ENCODE measurements at regions not wholly inside any gene's neighbourhood (a gene's known extent, or its start where the extent isn't known, plus 50 kb on each side); places are given as distances from the start of the nearest gene placed in this dataset.
"Not testable (repeated sequence)": the region's sequence is repeated elsewhere in the genome, so short reads cannot be mapped to it uniquely, and the experiment has no call there.

- DNase-seq (ENCODE audit: low read depth in 4 of 4, low spot score in 3 of 4): no peak
Measured at GRCh38 chr12:104906695-104907094, 51.4 kb downstream of the SLC41A2 start.

DNA sequence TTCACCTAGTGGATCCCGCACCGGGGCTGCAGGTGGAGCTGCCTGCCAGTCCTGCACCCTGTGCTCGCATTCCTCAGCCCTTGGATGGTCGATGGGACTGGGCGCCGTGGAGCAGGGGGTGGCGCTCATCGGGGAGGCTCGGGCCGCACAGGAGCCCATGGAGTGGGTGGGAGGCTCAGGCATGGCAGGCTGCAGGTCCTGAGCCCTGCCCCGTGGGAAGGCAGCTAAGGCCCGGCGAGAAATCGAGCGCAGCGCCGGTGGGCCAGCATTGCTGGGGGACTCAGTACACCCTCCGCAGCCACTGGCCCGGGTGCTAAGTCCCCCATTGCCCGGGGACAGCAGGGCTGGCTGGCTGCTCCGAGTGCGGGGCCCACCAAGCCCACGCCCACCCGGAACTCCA, 52.6 kb downstream of the SLC41A2 start:
- not testable (repeated sequence) for DNase-seq (ENCODE audit: low read depth in 4 of 4, low spot score in 3 of 4)

DNA sequence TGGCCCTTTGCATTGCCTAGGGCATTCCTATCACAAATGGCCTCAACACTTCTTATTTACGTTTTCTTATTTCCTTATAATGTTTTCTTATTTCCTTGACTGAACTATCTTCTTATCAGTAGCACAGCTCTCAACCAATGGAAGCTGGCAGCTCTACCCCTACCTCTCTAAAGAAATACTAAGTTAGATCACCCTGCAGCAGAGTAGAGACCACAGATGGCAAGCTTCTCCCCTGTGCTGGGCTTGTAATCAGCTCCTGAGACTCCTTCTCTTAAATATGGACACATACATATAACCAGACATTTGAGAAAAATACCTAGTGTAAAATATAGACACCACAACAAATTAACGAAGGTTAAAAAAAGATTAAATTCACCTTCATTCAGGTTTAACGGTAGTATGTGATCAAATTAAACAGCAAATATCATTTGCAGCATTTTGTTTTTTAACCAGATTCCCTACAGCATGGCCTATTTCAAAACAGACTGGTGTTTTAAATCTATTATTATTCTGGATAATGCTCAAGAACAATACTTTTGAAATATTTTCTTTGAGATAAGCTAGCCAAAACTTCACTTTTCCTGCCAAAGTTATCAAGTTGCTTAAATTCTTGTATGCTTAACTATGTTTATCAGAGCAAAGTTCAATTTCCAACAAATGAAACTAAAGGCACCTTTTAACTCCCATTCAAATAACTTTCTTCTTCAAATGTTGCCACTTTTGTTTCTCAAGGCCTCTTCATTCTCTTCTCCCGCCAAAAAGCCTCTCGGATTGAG, 54.3 kb downstream of the SLC41A2 start:
- DNase-seq (ENCODE audit: low read depth in 4 of 4, low spot score in 3 of 4): no peak

- DNase-seq (ENCODE audit: low read depth in 4 of 4, low spot score in 3 of 4): no peak
Measured at GRCh38 chr12:104902125-104902524, 56.0 kb downstream of the SLC41A2 start.

GRCh38 chr12:104896710-104897109, 61.4 kb downstream of the SLC41A2 start:
- no peak for DNase-seq (ENCODE audit: low read depth in 4 of 4, low spot score in 3 of 4)

DNA sequence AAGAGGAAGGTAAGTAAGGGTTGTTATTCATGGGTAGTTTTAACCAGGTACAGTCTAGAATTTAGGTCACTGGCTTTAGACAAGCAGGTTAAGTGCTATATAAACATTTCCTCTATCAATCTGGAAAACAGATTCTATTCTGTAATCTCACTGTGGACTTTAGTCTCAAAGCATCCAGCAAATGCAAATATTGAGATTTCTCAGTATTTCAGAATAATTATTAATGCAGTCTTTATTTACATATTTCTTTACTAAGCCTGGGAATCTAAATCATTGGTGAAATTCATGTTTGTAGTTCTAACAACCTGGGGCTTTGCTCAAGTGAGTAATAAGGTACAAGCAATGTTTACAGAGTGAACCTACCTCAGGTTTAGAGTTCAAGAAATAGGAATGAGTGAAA, 61.9 kb downstream of the SLC41A2 start:
- no peak for DNase-seq (ENCODE audit: low read depth in 4 of 4, low spot score in 3 of 4)

DNA sequence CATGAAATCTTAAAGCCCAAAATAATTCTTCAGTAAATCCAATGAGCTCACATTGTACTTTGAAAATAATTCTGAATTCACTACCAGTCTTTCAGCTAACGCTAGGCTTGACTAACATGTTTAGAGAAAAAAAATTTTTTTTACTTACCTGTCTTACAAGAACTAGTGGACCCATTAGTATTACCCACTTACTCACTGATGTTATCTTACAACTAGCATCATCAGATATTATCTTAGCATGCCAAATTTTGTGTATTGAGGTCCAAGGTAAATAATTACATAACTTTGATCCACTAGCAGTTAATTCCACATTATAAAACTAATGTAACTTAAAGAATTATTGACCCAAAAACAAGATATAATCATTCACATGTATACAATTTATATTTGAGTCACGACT, 62.7 kb downstream of the SLC41A2 start:
- DNase-seq (ENCODE audit: low read depth in 4 of 4, low spot score in 3 of 4): no peak

DNA sequence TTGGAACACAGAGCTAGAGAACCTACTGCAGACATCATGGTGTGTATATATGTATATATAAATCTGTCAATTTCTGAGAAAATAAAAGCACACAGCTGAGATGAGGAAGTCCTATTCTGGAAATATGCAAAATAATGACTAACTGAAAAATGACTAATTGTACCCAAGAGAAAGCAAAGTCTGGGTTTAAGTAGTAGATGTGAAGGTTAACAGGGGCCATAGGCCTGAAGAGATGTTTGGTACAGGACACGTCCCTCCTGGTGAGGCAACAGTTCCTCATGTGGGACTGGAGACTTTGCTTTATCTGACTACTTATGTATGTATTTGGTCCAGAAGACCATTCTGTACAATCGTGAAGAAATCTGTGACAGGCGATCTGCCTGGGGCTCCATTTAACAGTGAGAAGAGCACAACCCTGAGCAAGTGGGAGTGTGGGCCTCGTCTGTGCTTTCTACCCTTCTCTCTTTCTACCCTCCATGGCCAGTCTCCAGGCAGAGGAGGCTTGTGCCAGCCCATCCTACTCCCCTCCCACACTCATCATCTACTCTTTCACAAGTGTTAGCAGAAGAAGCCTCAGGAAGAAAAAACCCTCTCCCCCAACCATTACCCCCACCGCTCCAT, 67.5 kb downstream of the SLC41A2 start:
- no peak for DNase-seq (ENCODE audit: low read depth in 4 of 4, low spot score in 3 of 4)

- DNase-seq (ENCODE audit: low read depth in 4 of 4, low spot score in 3 of 4): no peak
Measured at GRCh38 chr12:104889735-104890134, 68.4 kb downstream of the SLC41A2 start.

DNA sequence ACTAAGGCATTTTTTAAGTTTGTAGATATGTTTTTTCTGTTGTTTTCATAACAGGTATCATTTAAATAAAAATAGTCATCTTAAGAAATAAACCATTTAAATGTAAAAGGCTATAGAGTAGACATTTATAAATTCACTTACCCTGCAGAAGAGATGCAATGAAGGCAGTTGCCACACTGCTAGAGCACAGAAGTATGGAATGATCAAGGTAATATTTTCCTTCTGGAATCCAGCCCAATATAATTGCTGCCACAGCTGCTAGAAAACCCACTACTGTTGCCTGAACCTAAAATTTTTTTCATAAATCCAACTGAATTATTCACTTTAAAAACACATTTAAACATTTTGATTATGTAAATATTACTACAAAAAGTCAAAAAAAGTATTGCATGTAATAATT, 69.2 kb downstream of the SLC41A2 start:
- no peak for DNase-seq (ENCODE audit: low read depth in 4 of 4, low spot score in 3 of 4)

- DNase-seq (ENCODE audit: low read depth in 4 of 4, low spot score in 3 of 4): no peak
Measured at GRCh38 chr12:104888481-104888880, 69.6 kb downstream of the SLC41A2 start.

GRCh38 chr12:104887452-104887851, 70.6 kb downstream of the SLC41A2 start:
- DNase-seq (ENCODE audit: low read depth in 4 of 4, low spot score in 3 of 4): no peak

DNA sequence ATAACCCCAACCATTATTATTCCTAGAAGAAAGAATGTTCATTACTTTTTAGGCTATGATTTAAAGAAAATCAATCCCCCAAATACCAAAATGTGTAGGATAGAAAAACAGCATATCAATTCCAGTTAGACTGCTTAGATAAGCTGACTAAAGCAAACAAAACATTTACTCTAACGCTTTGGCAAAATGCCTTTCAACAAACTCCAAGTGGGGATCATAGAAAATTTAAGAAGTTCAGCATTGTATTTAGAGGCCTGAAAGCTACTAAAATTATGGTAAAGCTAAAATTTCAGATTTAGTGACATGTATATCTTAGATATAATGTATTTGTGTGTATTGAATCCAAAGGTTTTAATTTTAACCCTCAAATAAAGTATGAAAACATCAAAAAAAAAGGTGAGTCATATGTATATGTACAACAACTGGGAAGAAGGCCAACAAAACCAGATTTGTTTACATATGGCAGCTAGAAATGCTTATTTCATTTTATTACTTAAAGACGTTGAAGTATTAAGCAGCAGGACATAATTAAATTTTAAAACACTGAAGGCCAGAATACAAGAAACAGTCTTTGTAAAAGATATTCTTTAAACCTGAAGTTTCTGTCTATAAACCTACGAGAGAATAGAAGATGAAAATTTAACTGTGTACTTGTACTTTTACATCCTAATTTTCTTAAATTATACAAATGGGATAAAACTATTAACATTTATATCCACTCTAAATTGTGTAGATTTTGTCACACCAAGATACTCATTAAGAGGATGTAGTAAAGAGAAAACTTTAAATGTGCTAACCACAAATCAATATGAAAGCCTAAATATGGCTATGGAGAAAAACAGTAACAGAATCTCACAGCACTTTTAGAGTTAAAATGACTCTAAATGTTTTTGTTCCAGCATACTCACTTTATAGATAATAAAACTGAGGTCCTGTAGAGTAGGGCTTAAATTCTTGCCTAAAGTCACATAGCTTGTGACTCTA, 71.4 kb downstream of the SLC41A2 start:
- DNase-seq (ENCODE audit: low read depth in 4 of 4, low spot score in 3 of 4): peak in 1 of 4 donors; percentile 3

DNA sequence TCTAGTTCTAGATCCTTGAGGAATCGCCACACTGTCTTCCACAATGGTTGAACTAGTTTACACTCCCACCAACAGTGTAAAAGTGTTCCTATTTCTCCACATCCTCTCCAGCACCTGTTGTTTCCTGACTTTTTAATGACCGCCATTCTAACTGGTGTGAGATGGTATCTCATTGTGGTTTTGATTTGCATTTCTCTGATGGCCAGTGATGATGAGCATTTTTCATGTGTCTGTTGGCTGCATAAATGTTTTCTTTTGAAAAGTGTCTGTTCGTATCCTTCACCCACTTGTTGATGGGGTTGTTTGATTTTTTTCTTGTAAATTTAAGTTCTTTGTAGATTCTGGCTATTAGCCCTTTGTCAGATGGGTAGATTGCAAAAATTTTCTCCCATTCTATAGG, 79.2 kb downstream of the SLC41A2 start:
- DNase-seq (ENCODE audit: low read depth in 4 of 4, low spot score in 3 of 4): not testable (repeated sequence)

- peak in 2 of 4 donors; percentile 12 to 40 for DNase-seq (ENCODE audit: low read depth in 4 of 4, low spot score in 3 of 4)
Measured at GRCh38 chr12:104877103-104877705, 80.9 kb downstream of the SLC41A2 start.

GRCh38 chr12:104873374-104873773, 84.7 kb downstream of the SLC41A2 start:
- no peak for DNase-seq (ENCODE audit: low read depth in 4 of 4, low spot score in 3 of 4)

DNA sequence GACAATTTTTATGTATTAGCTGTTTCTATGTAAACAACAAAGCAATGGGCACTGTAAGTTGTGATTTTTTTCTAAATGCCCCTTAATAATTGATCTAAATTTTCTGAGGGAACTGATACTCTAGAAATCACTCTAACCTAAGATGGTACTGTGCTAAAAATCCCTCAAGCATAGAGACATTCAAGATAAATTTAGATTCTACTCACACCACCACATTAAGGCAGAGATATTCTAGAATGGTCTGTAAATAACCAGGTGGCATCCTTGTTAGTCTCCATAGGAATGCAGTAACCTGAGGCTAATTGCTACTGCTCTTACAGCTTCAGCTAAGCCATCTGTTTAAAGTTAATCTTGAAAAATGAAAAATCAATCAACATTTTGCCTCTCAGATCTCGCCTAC, 87.3 kb downstream of the SLC41A2 start:
- no peak for DNase-seq (ENCODE audit: low read depth in 4 of 4, low spot score in 3 of 4)

GRCh38 chr12:104866291-104866690, 91.8 kb downstream of the SLC41A2 start:
- no peak for DNase-seq (ENCODE audit: low read depth in 4 of 4, low spot score in 3 of 4)

DNA sequence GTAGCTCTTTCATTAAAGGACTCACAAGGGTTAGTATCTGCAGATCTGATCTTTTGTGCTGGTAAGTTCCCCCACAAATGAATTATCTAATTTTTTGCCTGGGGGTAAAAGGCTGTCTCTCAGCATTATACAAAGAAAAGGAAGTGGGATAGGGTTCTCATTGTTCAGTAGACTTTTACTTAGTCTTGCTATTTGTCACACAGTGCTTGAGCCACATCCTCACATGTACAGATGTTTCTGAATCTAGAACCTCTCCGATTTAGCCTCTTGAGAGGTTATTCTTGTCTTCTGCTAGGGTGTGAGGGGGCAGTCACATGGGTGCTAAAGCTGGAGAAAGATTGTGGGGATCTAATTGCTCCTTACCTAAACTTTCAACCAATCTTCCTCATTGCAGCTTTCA, 93.0 kb downstream of the SLC41A2 start:
- no peak for DNase-seq (ENCODE audit: low read depth in 4 of 4, low spot score in 3 of 4)

DNA sequence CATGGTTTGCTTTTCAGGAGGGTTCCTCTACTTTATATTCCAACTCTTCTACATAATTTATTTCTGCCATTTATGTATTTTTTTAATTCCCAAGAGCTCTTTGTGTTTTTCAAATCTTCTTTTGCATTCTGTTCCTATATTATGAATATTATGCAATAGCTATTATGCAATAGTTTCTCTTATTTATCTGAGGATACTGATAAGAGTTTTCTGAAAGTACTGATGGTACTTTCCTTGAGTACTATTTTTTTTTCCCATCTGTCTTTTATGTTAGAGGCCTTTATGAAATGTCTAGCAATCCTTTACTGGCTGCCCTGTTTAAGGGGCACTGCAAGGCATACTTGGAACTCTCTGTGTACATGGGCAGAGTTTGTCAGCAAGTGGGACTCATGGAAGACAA, 93.4 kb downstream of the SLC41A2 start:
- no peak for DNase-seq (ENCODE audit: low read depth in 4 of 4, low spot score in 3 of 4)

Data from right renal pelvis (tissue), 4 donors.